ENCODE measurements at regions not wholly inside any gene's neighbourhood (a gene's known extent, or its start where the extent isn't known, plus 50 kb on each side); places are given as distances from the start of the nearest gene placed in this dataset.

GRCh38 chr14:75373133-75373532, 54.7 kb upstream of the JDP2 start:
- no peak for TF ChIP-seq POLR2A (IDR thresholded peaks at IDR 0.05)
- TF ChIP-seq CTCF (IDR thresholded peaks at IDR 0.05): no peak
- no peak for TF ChIP-seq POLR2AphosphoS5 (IDR thresholded peaks at IDR 0.05)
